Epithelial cell of esophagus (primary cell): ENCODE measurements at regions not wholly inside any gene's neighbourhood (a gene's known extent, or its start where the extent isn't known, plus 50 kb on each side); places are given as distances from the start of the nearest gene placed in this dataset.

Experiments used
- DNase-seq: peaks from one replicate; pipeline ENCODE4 v3.0.0; 2010; ENCODE audit warnings: low read depth
- H3K4me3 ChIP-seq: 2 replicates; pipeline ENCODE4 v1.5.1; 2011; ENCODE audit warnings: mild to moderate bottlenecking, low read length, control low read depth
- CTCF ChIP-seq: IDR thresholded peaks from 2 replicates; pipeline ENCODE4 v1.5.1; 2011; ENCODE audit warnings: low read depth, mild to moderate bottlenecking, low read length, control low read depth, inconsistent platforms; ENCODE audit not compliant: insufficient read depth; ENCODE audit errors: missing control alignments

GRCh38 chr14:46368275-46368674, 283.3 kb downstream of the RPL10L start:
- no peak for DNase-seq
- no peak overlapping the region for H3K4me3 ChIP-seq
- TF ChIP-seq CTCF, result no peak

- no peak for DNase-seq
- no peak overlapping the region for H3K4me3 ChIP-seq
- no peak for TF ChIP-seq CTCF
These were observed 298.7 kb downstream of the RPL10L start for GRCh38 chr14:46352844-46353243.

- DNase-seq, result peak; percentile 51
- TF ChIP-seq CTCF, result peak; percentile 76
- H3K4me3 ChIP-seq, result no peak overlapping the region
These were observed 307.1 kb downstream of the RPL10L start for GRCh38 chr14:46344327-46344937.

- TF ChIP-seq CTCF, result no peak
- DNase-seq, result no peak
- no peak overlapping the region for H3K4me3 ChIP-seq
These were observed 325.8 kb downstream of the RPL10L start for GRCh38 chr14:46325777-46326176.

GRCh38 chr14:46325157-46325556, 326.4 kb downstream of the RPL10L start:
- DNase-seq, result no peak
- peak; percentile 3 for TF ChIP-seq CTCF
- H3K4me3 ChIP-seq, result no peak overlapping the region

GRCh38 chr14:46323404-46323762, 328.2 kb downstream of the RPL10L start:
- DNase-seq, result no peak
- no peak overlapping the region for H3K4me3 ChIP-seq
- no peak for TF ChIP-seq CTCF

GRCh38 chr14:46322730-46323403, 328.7 kb downstream of the RPL10L start:
- no peak for DNase-seq
- TF ChIP-seq CTCF, result no peak

More at GRCh38 chr14:46322730-46323403, 328.7 kb downstream of the RPL10L start:
- H3K4me3 ChIP-seq, result no peak overlapping the region
